Hindlimb muscle (tissue), 1 donor: ENCODE measurements at regions not wholly inside any gene's neighbourhood (a gene's known extent, or its start where the extent isn't known, plus 50 kb on each side); places are given as distances from the start of the nearest gene placed in this dataset.
"Not testable (repeated sequence)": the region's sequence is repeated elsewhere in the genome, so short reads cannot be mapped to it uniquely, and the experiment has no call there.

Experiments used
- DNase-seq: peaks from one replicate; pipeline ENCODE4 v3.0.0-alpha.2; 2013

DNA sequence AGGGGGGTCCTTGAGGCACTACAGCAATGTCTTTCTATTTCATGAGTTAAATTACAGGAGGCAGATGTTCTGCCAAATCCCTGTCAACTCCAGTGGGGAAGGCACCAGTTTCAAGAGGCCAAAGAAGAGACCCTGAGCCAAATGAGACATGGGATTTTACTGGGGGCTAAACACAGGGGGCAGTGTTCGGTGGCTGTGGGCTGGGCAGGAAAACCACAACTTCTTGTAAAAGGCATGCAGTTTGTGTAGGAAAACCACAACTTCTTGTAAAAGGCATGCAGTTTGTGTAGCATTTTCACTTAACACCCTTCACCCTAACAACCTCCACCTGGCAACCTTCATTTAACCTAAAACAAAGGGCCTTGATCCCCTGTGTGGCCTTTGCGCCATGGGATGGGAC lies 61.0 kb downstream of the POLR2M start:
- no peak for DNase-seq

DNA sequence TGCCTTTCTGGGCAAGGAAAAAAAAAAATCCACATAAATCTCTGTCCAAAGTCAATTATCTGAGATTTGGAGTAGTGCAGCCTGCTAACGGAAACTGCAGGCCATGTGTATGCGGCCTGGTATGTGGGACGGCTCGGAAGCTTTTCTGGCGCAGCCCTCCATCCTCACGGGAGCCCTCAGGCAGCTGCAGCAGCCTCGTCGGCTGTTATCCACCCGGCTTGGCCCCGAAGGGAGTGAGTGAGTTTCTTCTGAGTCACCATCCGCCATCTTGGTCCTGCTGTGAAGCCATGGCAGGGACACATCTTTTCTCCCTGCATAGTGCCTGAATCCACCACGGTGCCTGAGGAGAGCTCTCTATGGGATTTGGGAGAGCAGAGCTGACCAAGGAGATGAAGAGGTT lies 62.8 kb downstream of the POLR2M start:
- peak; percentile 78 for DNase-seq

DNA sequence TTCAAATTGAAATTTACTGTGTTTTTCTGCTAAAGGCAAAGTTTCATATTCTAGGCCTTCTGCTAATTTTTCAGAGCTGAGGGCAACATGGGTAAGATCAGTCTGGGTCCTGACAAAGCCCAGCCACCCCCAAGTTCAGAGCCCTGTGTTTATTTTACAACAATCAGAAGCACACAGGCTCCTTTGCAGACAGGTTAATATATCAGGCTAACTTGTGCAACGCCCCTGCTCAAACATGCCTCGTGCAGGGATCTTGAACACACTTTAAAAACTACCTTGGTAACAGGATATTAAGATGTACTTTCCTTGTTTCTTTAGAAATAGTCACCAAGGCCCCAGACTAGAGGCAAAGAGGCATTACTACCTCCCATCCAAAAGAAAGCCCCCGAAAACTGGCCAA lies 64.0 kb downstream of the POLR2M start:
- DNase-seq: no peak

DNA sequence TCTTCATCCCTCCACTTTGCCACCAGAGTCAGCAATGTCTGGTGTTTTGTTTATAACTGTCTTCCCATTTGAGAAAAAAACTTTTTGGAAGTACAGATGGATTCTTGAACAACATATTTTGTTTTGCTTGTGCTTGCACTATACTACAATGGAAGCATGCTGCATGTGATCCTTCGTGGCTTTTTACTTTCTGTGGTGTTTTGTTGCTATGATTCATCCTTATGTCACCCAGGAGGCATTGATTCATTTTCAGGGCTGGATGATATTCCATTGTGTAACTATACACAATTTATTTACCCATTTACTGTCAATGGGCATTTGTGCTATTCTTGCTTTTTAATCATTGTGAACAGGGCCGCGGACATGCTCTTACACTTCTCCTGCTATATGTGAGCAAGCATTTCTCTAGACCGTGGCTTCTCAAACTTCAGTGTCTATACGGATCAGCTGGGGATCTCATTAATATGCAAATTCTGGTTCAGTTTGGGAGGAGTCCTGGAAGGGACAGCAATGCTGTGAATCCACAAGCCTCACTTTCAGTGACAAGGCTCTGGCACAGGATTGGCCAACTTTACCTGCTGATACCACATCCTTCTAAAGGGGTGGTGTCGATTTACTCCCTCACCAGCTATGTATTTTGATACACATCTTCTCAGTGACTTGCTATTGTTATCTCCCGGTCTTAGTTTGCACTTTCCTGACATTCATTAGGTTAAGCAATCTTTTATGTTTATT lies 65.9 kb downstream of the POLR2M start:
- no peak for DNase-seq

DNA sequence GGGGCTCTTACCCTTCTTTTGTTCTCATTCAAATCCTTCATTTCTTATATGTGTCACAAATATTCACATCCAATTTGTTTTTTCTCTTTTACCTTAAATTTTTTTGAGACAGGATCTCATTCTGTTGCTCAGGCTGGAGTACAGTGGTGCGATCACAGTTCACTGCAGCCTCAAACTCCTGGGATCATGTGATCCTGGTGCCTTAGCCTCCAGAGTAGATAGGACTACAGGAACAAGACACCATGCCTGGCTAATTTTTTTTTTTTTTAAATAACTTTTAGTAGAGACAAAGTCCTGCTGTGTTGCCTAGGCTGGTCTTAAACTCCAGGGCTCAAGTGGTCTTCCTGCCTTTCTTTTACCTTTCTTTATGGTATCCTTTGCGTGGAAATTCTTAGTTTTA lies 66.5 kb downstream of the POLR2M start:
- no peak for DNase-seq

DNA sequence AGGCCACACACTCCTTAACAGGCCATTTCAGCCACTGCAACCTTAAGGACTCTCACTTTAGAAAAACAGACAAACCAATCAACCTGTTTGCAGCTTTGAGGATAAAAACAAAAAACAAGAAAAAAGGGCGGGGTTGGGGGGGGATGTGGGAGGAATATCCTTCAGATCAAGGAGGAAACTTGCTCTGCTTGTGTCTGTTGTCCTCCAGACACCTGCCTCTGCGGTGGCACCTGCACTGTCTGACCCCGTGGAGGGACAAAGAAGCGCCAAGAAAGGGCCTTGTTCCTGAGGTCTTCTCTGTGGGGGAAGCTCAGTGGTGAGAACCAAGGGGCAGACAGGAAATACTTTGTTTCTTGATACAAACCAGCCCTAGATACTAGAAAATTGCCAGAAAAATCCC lies 70.5 kb downstream of the POLR2M start:
- no peak for DNase-seq

DNA sequence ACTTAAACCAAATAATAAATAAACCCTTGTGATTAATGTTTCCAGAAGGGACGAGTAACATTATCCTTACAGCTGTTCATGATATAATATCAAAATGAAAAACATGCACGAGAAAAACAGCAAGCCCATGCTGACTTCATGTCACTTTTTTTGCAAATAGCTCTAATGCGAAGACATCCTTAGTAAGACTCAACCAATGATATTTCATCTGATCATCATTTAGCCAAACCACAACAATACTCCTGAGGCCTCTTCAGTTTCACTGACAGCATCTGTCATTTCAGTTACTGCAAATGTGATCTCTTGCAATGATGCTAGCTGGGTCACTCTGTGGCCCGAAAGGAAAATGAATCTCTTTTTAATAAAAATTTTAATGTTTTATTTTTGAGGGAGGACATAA lies 74.0 kb downstream of the POLR2M start:
- DNase-seq: no peak

DNA sequence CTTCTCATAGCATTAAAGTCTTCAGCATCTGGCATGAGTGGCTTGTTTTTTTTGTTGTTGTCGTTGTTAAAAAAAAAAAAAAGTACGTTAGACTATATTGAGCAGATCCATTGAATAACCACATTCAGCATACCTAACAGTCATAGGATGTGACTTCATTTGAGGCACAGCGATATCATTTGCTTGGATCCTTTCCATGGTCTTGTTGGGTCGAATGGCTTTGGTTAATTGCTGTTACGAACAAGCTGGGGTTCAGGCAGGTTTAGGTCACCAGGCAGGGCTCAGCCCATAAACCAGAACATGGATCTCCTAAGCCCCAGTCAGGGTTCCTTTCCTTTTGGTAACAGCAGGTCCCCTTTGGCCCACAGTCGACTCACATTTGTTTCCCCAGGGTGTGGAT lies 76.2 kb downstream of the POLR2M start:
- DNase-seq: no peak

DNA sequence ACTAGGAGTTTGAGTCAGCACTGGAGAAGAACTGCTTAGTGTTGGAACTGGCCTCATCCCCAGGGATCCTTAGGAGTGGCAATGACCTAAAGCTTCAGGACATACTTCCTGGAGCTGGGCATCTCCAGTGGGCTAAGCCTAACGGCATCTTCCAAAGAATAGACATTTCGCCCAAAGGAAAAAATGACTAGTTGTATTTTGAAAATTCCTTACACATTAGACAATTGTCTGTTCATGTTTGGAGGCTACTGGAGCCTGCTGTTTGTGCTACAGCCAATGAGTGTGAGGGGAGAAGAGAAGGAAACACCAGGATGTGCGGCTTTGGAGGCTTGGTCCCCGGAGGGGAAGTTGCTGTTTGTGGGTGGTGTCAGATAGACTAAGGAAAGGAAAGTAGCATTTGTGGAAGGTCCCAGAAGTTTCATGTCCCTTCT lies 77.6 kb downstream of the POLR2M start:
- peak; percentile 62 for DNase-seq

DNA sequence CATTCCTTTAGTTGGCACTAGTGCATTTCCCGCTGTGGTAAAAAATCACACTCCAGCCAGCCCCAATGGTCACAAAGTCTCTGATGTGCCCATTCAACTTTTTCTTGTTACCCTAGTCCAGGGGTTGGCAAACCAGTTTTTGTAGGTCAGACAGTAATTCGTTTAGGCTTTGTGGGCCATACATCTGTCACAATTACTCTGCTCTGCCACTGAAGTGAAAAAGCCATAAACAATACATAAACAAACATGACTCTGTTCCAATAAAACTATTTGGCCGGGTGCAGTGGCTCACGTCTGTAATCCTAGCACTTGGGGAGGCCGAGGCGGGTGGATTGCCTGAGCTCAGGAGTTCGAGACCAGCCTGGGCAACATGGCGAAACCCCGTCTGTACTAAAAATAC lies 78.5 kb downstream of the POLR2M start:
- no peak for DNase-seq

DNA sequence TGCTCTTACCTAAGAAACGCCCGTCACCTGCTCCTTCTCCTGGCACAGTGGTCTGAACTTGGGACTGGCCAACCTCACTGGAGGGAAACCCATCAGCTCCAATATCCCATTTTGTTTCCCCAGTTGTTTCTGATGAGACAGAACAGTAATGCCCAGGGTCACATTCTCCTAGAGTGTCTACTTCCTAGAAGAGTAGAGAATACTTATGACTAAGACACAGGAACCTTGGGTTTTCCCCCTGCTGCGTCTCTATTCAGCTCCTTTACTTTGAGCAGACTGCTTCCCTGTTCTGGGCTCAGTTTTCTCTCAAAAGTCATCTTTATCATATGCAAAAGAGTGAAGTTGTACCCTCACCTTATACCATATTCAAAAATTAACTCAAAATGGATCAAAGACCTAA lies 79.4 kb downstream of the POLR2M start:
- DNase-seq: no peak

DNA sequence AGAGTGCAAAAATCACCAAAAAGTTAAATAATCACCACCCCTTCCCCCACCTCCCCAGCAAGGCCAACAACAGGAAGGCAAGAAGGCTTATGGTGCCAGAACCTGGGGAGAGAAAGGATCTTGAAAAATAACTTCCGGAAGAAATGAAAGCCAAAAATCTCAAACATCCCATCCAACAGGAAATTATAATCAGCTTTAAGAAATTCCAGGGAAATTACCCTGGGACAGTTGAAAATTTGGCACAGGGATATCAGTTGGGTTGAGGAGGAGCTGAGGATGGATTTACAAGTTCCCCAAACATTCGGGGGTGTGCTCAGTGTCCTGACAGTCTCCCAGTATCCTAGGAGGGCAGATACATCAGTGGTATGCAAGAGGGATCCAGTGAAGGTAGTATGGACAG lies 82.7 kb downstream of the POLR2M start:
- DNase-seq: no peak

DNA sequence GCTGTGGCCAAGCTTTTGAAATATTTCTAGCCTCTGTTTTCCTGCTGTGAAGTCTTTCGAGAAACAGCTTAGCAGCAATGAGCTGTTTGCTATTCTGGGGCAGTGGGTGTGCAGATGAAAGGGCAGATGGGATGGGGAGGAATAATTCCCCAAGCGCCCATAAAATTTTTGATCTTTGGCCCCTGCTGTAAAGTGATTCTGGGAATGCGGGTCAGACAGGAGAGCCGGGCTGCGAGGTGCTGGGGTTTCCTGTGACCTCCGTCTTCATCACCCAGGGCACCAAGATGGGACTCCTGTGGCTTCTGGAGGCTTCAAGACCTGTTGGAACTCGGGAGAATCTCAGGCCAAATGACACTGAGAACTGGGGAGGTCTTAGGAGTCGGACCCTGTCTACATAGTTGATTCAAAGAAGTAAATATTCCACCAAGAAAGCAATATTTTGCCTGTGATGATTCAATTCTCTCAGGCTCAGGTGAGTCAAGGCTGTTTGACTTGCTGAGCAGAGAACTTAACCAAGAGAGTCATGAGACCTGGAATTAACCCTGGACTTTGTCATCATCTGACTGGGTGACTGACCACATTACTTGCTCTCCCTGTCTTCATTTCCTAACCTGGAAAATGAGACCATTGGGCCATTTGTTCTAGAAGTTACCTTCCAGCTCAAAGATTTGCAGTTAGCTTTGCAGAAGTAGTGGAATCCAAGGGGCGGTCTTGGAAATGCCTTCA lies 86.4 kb downstream of the POLR2M start:
- DNase-seq: no peak

DNA sequence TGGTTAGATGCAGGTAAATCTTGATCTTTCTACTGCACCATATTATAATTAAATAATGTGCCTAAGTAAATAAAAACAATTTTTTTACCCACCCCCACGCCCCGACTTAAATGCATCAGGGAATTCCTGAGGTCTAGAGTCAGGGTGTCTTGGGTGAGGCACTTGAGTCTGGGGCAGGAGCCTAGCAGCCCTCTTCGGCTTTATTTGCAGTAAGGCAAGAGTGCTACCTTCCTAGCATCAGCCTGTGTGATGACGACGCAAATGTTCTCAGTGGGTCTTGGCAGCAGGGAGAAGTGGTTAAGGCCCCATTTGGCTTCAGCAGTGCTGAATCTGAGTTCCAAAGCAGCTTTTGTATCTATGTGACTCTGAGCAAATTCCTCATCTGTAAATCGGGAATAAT lies 88.7 kb downstream of the POLR2M start:
- DNase-seq: no peak

DNA sequence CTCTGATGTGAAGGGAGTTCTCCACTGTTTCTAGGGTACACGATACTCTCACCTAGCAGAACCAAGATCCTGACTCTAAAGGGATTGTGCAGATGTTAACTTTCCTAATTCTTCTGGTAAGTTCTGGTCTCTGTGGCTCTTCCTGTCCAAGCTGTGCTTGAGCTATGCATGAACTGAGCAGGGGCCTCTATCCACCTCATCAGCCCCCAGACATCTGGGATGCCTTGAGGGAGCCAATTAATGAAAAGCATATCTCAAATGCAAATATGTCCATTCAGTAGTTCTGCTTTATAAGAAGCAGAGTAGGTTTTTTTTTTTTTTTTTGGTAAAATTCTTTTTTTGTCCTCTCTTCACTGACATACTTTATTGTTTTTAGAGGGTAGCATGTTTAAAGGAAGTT lies 89.6 kb downstream of the POLR2M start:
- DNase-seq: no peak

DNA sequence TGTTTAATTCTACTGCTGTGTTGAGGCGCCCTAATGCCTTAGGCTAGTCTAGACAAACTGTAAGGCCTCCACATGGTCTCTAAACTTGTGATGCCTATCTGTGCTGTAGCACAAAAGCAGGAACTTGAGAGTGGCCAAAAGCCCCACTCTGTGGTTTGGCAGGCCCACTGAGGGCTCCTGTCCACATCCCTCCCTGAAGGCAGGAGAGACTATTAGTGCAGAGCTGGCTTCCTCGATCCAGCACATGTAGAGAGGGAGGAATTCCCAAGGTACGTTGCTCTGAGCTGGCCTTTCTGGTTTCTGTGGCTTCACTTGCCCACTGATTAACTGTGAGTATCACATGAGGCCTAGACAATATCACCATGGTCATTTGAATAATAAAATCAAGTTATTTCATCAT lies 90.6 kb downstream of the POLR2M start:
- DNase-seq: no peak

DNA sequence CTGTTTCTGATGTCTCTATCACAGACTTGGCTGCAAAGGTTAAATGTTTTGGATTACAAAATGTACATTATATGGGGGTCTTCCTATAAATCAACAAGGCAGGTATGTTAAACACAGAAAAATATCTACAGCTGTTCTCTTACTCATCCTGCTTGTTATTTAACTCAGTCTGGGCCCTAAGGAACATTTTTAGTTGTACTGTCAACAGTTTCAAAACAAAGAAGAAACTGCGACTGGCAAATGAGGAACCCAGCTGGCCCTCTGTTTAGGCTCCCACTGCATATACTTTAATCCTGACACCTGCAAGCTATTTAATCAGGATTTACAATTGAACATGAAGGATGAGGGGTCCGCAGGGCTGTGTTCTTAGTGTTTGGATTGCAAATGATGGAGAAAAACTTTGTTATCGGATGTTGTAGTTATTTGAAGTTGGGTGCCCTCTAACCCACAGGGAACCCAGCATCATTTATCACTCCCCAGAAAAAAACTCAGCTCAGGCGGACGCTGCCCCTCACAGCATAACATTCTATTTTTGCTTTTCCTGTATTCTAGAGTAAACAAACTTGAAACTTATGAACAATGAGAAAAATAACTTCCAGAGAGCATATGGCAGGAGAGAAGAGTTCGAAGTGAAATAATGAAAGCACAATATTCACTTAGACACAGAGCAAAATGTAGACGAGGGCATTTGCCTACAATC lies 91.2 kb downstream of the POLR2M start:
- no peak for DNase-seq

DNA sequence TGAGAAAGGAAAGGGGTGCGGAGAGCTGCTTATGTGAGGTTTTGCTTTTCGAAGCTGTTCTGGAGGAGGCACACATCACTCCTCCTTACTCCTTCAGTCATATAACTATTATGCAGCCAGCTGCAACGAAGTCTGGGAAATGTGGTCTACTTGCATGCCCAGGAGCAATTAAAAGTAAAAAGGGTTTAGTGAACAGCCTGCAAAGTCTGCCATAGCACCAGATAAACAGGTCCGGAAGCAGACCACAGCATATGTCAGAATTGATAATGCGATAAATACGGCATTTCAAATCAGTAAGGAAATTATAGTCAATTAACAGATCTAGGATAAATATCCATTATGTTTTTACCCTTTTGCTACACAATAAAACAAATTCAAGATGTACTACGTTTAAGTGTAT lies 99.5 kb downstream of the POLR2M start:
- DNase-seq: no peak

DNA sequence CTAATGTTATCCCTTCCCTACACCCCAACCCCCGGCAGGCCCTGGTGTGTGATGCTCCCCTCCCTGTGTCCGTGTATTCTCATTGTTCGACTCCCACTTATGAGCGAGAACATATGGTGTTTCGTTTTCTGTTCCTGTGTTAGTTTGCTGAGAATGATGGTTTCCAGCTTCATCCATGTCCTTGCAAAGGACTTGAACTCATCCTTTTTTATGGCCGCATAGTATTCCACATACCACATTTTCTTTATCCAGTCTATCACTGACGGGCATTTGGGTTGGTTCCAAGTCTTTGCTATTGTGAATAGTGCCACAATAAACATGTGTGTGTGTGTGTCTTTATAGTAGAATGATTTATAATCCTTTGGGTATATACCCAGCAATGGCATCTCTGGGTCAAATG lies 102.8 kb downstream of the POLR2M start:
- DNase-seq: not testable (repeated sequence)

DNA sequence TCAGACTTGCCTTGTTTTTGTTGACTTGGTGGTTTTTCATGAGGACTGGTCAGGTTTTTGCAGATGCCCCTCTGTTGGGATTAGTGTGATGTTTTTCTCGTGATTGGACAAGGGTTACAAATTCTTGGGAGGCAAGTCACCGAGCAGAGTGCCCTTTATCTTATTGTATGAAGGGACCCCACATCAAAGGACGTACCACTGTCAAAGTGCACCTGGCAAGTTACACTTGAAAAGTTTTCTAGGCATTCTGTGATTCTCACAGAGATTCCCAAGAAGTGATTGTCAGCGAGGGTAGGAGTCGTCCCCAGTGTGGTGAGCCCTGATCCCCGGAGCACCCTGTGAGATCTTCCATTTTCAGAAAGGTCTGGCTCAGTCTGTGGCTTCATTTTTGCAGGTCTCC lies 110.1 kb downstream of the POLR2M start:
- DNase-seq: no peak

DNA sequence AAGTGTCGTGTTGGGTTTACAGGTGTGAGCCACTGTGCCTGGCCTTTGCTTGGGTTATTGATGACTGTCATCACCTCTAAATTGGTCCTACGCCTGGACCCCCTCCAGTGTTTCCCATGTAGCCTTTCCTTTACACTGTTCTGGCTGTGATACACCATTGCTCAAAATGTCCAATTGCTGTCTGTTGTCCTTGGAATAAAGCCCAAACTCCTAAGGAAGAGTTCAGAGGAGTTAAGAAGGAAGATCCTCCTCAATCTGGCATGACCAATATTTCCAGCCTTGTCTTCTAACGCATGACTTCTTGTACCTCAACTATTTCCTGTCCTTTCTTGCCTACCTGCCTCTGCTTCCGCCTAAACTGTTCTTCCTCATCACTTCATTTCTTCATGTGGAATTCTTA lies 113.1 kb downstream of the POLR2M start:
- no peak for DNase-seq

DNA sequence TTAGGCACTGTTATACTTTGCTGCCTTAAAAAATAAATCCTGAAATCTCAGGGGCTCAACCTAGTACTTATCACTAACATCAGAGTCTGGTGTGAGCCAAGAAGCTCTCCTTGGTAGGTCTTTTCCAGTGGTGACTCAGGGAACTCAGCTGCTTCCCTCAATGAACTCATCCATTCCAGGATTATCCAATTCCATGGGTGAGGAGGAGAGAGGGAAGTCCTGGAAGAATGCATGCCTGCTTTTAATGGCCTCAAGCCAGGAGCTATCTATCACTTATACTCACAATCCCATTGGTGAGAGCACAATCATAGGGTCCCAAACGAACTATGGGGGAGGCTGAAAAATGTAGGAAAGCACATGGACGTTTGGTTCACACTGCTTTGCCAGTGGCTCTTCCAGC lies 113.6 kb downstream of the POLR2M start:
- no peak for DNase-seq

DNA sequence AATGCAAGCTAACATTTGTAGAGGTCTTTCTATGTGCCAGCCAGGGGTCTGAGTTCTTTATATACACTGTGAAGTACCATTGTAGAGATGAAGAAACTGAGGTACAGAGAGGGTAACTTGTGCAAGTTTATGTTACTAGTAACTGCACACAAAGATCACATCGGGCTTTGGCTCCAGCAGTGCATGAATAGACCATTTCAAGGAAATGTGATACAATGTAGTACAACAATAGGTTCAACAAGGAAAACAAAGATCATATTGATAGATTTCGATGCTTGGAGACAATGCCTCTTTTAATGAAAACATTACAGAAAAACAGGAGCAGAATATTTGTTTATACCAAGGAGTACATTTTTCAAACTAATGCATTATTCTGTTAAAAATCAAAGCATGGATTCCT lies 115.3 kb downstream of the POLR2M start:
- DNase-seq: no peak

DNA sequence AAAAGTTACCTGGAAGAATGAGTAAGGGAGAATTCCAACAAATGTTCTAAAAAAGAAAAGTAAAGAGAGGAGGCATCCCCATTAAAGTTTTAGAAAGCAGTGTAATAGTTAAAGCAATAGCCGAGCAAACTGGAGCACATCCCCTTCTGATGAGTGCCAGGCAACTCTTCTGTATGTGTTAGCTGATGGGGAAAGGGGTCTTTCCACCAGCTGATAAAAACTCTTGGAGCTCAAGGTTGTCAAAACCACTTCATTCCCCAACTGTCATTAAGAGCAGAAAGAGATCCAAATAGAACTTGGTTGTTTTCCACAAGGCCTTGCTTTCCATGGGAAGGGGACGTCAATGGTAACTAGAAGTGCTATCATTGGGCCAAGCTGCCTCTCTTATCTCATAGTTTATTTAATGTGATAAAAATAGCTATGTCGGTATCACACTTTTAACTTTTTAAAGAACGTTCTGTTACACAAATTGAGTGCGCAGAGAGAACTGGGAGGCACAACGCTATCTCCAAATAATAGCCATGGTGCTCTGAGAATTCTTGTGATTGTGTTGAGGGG lies 116.9 kb downstream of the POLR2M start:
- DNase-seq: no peak
